Astrocyte (in vitro differentiated cells and primary cell): ENCODE measurements at regions not wholly inside any gene's neighbourhood (a gene's known extent, or its start where the extent isn't known, plus 50 kb on each side); places are given as distances from the start of the nearest gene placed in this dataset.

Experiments used
- DNase-seq: peaks from one replicate; pipeline ENCODE4 v3.0.0-alpha.2; 2010; ENCODE audit warnings: low read depth
- FAIRE-seq: peaks from 2 replicates; lab custom pipeline; 2011; peaks lifted over from hg19 to GRCh38; lab: Jason Lieb, UNC
- H2AFZ ChIP-seq: 2 replicates; pipeline ENCODE4 v1.6.0; 2012; ENCODE audit warnings: low read depth, low read length, inconsistent platforms
- H3K27ac ChIP-seq: 2 replicates; pipeline ENCODE4 v1.5.1; 2011; ENCODE audit warnings: low read depth, low read length, inconsistent platforms
- H3K27me3 ChIP-seq: 2 replicates; pipeline ENCODE4 v1.6.0; 2011; ENCODE audit warnings: low read length, inconsistent platforms; ENCODE audit not compliant: insufficient read depth
- H3K36me3 ChIP-seq: 2 replicates; pipeline ENCODE4 v1.5.1; 2011; ENCODE audit warnings: low read length, inconsistent platforms; ENCODE audit not compliant: insufficient read depth
- H3K4me1 ChIP-seq: 2 replicates; pipeline ENCODE4 v1.5.1; 2011; ENCODE audit warnings: low read length, inconsistent platforms; ENCODE audit not compliant: insufficient read depth
- H3K4me2 ChIP-seq: 2 replicates; pipeline ENCODE4 v1.6.0; 2012; ENCODE audit warnings: low read length, inconsistent platforms
- H3K4me3 ChIP-seq: 2 replicates; pipeline ENCODE4 v1.5.1; 2011; ENCODE audit warnings: low read depth, mild to moderate bottlenecking, low read length, inconsistent platforms; ENCODE audit not compliant: insufficient read depth
- H3K79me2 ChIP-seq: 2 replicates; pipeline ENCODE4 v1.6.0; 2012; ENCODE audit warnings: mild to moderate bottlenecking, low read length, inconsistent platforms; ENCODE audit not compliant: insufficient read depth
- H3K9ac ChIP-seq: 2 replicates; pipeline ENCODE4 v1.6.0; 2012; ENCODE audit warnings: mild to moderate bottlenecking, low read length, inconsistent platforms
- H3K9me3 ChIP-seq: 2 replicates; pipeline ENCODE4 v1.5.1; 2012; ENCODE audit warnings: low read depth, mild to moderate bottlenecking, low read length, inconsistent platforms; ENCODE audit not compliant: insufficient read depth
- H4K20me1 ChIP-seq: 2 replicates; pipeline ENCODE4 v1.6.0; 2012; ENCODE audit warnings: low read length, inconsistent platforms; ENCODE audit not compliant: insufficient read depth
- H3K27ac Mint-ChIP-seq: one replicate; pipeline ENCODE4 v1.8.0; 2021; ENCODE audit warnings: mild to moderate bottlenecking, mixed read lengths; ENCODE audit not compliant: unreplicated experiment
- H3K27me3 Mint-ChIP-seq: one replicate; pipeline ENCODE4 v1.8.0; 2021; ENCODE audit warnings: low read depth, mixed read lengths; ENCODE audit not compliant: unreplicated experiment
- H3K36me3 Mint-ChIP-seq: one replicate; pipeline ENCODE4 v1.8.0; 2021; ENCODE audit warnings: low read depth, mixed read lengths; ENCODE audit not compliant: unreplicated experiment
- H3K4me1 Mint-ChIP-seq: one replicate; pipeline ENCODE4 v1.8.0; 2021; ENCODE audit warnings: low read depth, mixed read lengths; ENCODE audit not compliant: unreplicated experiment
- H3K4me3 Mint-ChIP-seq: one replicate; pipeline ENCODE4 v1.8.0; 2021; ENCODE audit warnings: mild to moderate bottlenecking, moderate library complexity, mixed read lengths; ENCODE audit not compliant: unreplicated experiment
- H3K9me3 Mint-ChIP-seq: one replicate; pipeline ENCODE4 v1.8.0; 2021; ENCODE audit warnings: mild to moderate bottlenecking, mixed read lengths; ENCODE audit not compliant: unreplicated experiment
- EZH2 ChIP-seq: IDR thresholded peaks from 2 replicates; pipeline ENCODE4 v1.6.1; 2012; ENCODE audit warnings: mild to moderate bottlenecking, low read length, inconsistent platforms; ENCODE audit not compliant: insufficient read depth
- TF ChIP-seq, protein P1 (sequence below): IDR thresholded peaks from 2 replicates; pipeline ENCODE4 v1.5.1; 2011; ENCODE audit warnings: low read depth, mild to moderate bottlenecking, inconsistent platforms, low read length, moderate library complexity; ENCODE audit not compliant: insufficient read depth

DNA sequence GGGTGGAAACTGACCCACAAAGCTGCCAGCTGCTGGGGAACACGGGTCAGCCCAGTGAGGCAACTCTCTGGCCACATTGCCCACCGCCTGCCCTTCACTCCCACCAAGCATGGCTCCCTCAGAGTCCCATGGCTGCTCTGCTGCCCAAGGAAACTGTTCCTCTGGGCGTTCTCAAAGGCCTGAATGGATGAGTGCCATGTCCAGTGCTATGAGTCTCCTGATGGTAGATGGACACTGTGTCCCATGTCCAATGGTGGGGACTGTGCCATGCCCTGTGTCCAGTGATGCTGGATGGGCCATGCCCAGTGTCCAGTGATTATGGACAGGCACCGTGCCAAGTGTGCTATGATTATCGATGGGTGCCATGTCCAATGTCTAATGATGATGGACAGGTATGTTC is 88.8 kb downstream of the ANKRD10 start:
- no peaks in the 10 kb centered on the region for H4K20me1 ChIP-seq
- DNase-seq = no peak
- no peaks in the 10 kb centered on the region for H3K4me1 ChIP-seq
- H3K36me3 ChIP-seq = no peaks in the 10 kb centered on the region
- no peak overlapping the region for H2AFZ ChIP-seq
- H3K36me3 Mint-ChIP-seq = no peaks in the 10 kb centered on the region
- H3K4me3 ChIP-seq = no peak overlapping the region
- H3K4me3 Mint-ChIP-seq = no peak overlapping the region
- H3K27ac Mint-ChIP-seq = no peak overlapping the region
- H3K27ac ChIP-seq = no peak overlapping the region
- H3K4me1 Mint-ChIP-seq = no peaks in the 10 kb centered on the region
- peaks cover 18% of the 10 kb centered on the region for H3K27me3 Mint-ChIP-seq
- H3K9ac ChIP-seq = no peak overlapping the region
- no peaks in the 10 kb centered on the region for H3K9me3 Mint-ChIP-seq
- no peak for FAIRE-seq
- no peak overlapping the region for H3K4me2 ChIP-seq
- H3K27me3 ChIP-seq = no peaks in the 10 kb centered on the region
- no peak for TF ChIP-seq EZH2
- TF ChIP-seq, protein P1, sequence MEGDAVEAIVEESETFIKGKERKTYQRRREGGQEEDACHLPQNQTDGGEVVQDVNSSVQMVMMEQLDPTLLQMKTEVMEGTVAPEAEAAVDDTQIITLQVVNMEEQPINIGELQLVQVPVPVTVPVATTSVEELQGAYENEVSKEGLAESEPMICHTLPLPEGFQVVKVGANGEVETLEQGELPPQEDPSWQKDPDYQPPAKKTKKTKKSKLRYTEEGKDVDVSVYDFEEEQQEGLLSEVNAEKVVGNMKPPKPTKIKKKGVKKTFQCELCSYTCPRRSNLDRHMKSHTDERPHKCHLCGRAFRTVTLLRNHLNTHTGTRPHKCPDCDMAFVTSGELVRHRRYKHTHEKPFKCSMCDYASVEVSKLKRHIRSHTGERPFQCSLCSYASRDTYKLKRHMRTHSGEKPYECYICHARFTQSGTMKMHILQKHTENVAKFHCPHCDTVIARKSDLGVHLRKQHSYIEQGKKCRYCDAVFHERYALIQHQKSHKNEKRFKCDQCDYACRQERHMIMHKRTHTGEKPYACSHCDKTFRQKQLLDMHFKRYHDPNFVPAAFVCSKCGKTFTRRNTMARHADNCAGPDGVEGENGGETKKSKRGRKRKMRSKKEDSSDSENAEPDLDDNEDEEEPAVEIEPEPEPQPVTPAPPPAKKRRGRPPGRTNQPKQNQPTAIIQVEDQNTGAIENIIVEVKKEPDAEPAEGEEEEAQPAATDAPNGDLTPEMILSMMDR = no peak
- H3K9me3 ChIP-seq = no peaks in the 10 kb centered on the region
- no peaks in the 10 kb centered on the region for H3K79me2 ChIP-seq

DNA sequence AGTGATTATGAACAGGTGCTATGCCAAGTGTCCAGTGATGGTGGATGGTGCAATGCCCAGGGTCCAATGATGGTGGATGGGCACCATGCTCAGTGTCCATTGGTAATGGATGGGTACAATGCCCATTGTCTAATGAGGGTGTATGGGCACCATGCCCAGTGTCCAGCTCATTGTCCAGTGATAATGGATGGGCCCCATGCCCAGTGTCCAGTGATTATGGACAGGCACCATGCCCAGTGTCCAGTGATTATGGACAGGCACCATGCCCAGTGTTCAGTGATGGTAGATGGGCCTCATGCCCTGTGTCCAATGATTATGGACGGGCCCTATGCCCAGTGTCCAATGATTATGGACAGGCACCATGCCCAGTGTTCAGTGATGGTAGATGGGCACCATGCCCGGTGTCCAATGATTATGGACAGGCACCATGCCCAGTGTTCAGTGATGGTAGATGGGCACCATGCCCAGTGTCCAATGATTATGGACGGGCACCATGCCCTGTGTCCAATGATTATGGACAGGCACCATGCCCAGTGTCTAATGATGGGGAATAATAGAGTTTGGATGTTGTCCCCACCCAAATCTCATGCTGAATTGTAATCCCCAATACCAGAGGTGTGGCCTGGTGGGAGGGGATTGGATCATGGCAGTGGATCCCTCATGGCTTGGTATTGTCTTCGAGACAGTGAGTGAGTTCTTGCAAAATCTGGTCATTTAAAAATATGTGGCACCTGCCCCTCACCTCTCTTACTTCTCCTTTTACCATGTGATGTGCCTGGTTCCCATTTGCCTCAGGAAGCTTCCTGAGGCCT is 87.8 kb downstream of the ANKRD10 start:
- no peak overlapping the region for H3K4me3 Mint-ChIP-seq
- no peak overlapping the region for H2AFZ ChIP-seq
- H3K4me3 ChIP-seq = no peak overlapping the region
- no peaks in the 10 kb centered on the region for H3K36me3 Mint-ChIP-seq
- H3K27me3 ChIP-seq = no peaks in the 10 kb centered on the region
- no peak overlapping the region for H3K27ac Mint-ChIP-seq
- no peaks in the 10 kb centered on the region for H3K36me3 ChIP-seq
- H3K79me2 ChIP-seq = no peaks in the 10 kb centered on the region
- no peaks in the 10 kb centered on the region for H3K9me3 Mint-ChIP-seq
- no peaks in the 10 kb centered on the region for H3K4me1 ChIP-seq
- H3K27me3 Mint-ChIP-seq = peaks cover 21% of the 10 kb centered on the region
- H3K27ac ChIP-seq = no peak overlapping the region
- no peak overlapping the region for H3K4me2 ChIP-seq
- DNase-seq (no peak), FAIRE-seq (no peak)
- H3K4me1 Mint-ChIP-seq = no peaks in the 10 kb centered on the region
- H4K20me1 ChIP-seq = no peaks in the 10 kb centered on the region
- H3K9me3 ChIP-seq = no peaks in the 10 kb centered on the region
- TF ChIP-seq EZH2 = no peak
- TF ChIP-seq, protein P1 = no peak
- no peak overlapping the region for H3K9ac ChIP-seq
